Peyer's patch (tissue), 4 donors: ENCODE measurements at regions not wholly inside any gene's neighbourhood (a gene's known extent, or its start where the extent isn't known, plus 50 kb on each side); places are given as distances from the start of the nearest gene placed in this dataset.

Experiments
- POLR2A ChIP-seq, 2 donors: fragments of 450-650 bp; IDR thresholded peaks; one replicate each; pipeline ENCODE4 v1.5.1; 2017; ENCODE audit warnings: antibody characterized with exemption in 2 of 2, mild to moderate bottlenecking in 2 of 2, moderate library complexity in 2 of 2
- TF ChIP-seq, protein P1 (sequence below), 6 experiments: fragments of 450-650 bp in 4 of 6; fragments of 200-600 bp in 2 of 6; sonication (generic) in 1 of 6; IDR thresholded peaks; one replicate each; pipeline ENCODE4 v1.5.1; 2017 to 2019; ENCODE audit warnings: antibody characterized with exemption in 6 of 6, mild to moderate bottlenecking in 3 of 6, moderate library complexity in 1 of 6

DNA sequence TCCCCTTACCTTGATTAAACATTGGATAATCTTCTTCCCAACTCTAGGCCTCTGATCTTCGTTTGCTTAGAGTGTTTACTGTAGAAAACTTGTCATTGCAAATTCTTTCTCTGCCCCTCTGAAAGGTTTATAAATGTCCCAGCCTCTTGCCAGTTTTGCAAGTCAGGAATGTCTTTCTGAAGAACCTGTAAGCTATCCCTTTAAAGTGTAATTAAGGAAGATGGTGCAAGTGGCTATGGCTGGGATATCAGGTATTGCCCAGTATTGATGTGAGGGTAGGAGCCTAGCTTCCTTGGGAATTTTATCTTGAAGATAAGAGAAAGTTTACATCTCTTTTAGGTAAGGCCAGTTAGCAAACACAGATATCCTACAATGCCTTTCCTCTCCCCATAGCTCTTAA is 211.0 kb upstream of the RIMS1 start:
- TF ChIP-seq, protein P1, sequence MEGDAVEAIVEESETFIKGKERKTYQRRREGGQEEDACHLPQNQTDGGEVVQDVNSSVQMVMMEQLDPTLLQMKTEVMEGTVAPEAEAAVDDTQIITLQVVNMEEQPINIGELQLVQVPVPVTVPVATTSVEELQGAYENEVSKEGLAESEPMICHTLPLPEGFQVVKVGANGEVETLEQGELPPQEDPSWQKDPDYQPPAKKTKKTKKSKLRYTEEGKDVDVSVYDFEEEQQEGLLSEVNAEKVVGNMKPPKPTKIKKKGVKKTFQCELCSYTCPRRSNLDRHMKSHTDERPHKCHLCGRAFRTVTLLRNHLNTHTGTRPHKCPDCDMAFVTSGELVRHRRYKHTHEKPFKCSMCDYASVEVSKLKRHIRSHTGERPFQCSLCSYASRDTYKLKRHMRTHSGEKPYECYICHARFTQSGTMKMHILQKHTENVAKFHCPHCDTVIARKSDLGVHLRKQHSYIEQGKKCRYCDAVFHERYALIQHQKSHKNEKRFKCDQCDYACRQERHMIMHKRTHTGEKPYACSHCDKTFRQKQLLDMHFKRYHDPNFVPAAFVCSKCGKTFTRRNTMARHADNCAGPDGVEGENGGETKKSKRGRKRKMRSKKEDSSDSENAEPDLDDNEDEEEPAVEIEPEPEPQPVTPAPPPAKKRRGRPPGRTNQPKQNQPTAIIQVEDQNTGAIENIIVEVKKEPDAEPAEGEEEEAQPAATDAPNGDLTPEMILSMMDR (IDR thresholded peaks at IDR 0.05): no peak
- no peak for TF ChIP-seq POLR2A (IDR thresholded peaks at IDR 0.05)
